ENCODE measurements at regions not wholly inside any gene's neighbourhood (a gene's known extent, or its start where the extent isn't known, plus 50 kb on each side); places are given as distances from the start of the nearest gene placed in this dataset.

GRCh38 chr11:45455536-45455935, 169.4 kb upstream of the SYT13 start:
- TF ChIP-seq CTCF (IDR thresholded peaks at IDR 0.05) (no peak), POLR2A (IDR thresholded peaks at IDR 0.05) (no peak), EP300 (IDR thresholded peaks at IDR 0.05; ENCODE audit: low read depth) (no peak), POLR2AphosphoS5 (IDR thresholded peaks at IDR 0.05) (no peak)
